HCT116 (cell line): ENCODE measurements at regions not wholly inside any gene's neighbourhood (a gene's known extent, or its start where the extent isn't known, plus 50 kb on each side); places are given as distances from the start of the nearest gene placed in this dataset.

Experiments
- CEBPB ChIP-seq: IDR thresholded peaks from 2 replicates; pipeline ENCODE4 v1.6.1; 2012; ENCODE audit warnings: low read depth
- CTCF ChIP-seq, 3 experiments: fragments of 200-600 bp in 1 of 3; sonication (generic) in 1 of 3; IDR thresholded peaks in 2 of 3; conservative IDR thresholded peaks in 1 of 3; 2 replicates each; pipeline ENCODE4 v1.5.1; 2012 to 2017; ENCODE audit warnings: low read depth in 2 of 3, low read length in 2 of 3, antibody characterized with exemption in 1 of 3, borderline replicate concordance in 1 of 3, control low read depth in 1 of 3, mild to moderate bottlenecking in 1 of 3, mixed read lengths in 1 of 3, mixed run types in 1 of 3, moderate library complexity in 1 of 3; ENCODE audit not compliant: insufficient read depth in 1 of 3
- EZH2 ChIP-seq: fragments of 200-600 bp; sonication (generic); IDR thresholded peaks from 2 replicates; pipeline ENCODE4 v1.6.1; 2017; ENCODE audit warnings: antibody characterized with exemption, mixed run types
- EZH2phosphoT487 ChIP-seq: fragments of 200-600 bp; IDR thresholded peaks from 2 replicates; pipeline ENCODE4 v1.6.1; 2018; ENCODE audit warnings: antibody characterized with exemption, borderline replicate concordance
- POLR2A ChIP-seq: IDR thresholded peaks from 2 replicates; pipeline ENCODE4 v1.7.0; 2011; ENCODE audit warnings: borderline replicate concordance; ENCODE audit not compliant: insufficient read depth, insufficient read length; ENCODE audit errors: extremely low read depth
- POLR2AphosphoS5 ChIP-seq: IDR thresholded peaks from 2 replicates; pipeline ENCODE4 v1.6.1; 2011; ENCODE audit warnings: mild to moderate bottlenecking, low read depth, low read length, moderate library complexity
- RAD21 ChIP-seq: IDR thresholded peaks from 2 replicates; pipeline ENCODE4 v1.6.1; 2012; ENCODE audit warnings: low read depth, mild to moderate bottlenecking
- SIN3A ChIP-seq: IDR thresholded peaks from 2 replicates; pipeline ENCODE4 v1.6.1; 2012; ENCODE audit warnings: low read depth
- TCF7L2 ChIP-seq: IDR thresholded peaks from 2 replicates; pipeline ENCODE4 v1.7.0; 2011; ENCODE audit warnings: borderline replicate concordance, inconsistent platforms; ENCODE audit not compliant: insufficient read depth, insufficient read length; ENCODE audit errors: extremely low read depth
- ZNF274 ChIP-seq: fragments of 200-500 bp; sonication (Bioruptor generic); IDR thresholded peaks from 2 replicates; pipeline ENCODE4 v1.6.1; 2014; ENCODE audit warnings: mild to moderate bottlenecking, low read depth, low read length, inconsistent platforms

GRCh38 chr18:78085241-78086185 lies 835.9 kb downstream of the GALR1 start:
- TF ChIP-seq ZNF274 (no peak), RAD21 (no peak), POLR2AphosphoS5 (no peak), CTCF (IDR thresholded peaks at IDR 0.05 in 2 of 3, conservative IDR thresholded peaks at IDR 0.05 in 1 of 3; ENCODE audit: borderline replicate concordance in 1 of 3, insufficient read depth in 1 of 3, low read depth in 2 of 3, low read length in 2 of 3) (no peak), EZH2 (no peak), EZH2phosphoT487 (no peak), SIN3A (no peak), TCF7L2 (no peak), CEBPB (no peak), POLR2A (no peak)
